SK-N-MC (cell line): ENCODE measurements at regions not wholly inside any gene's neighbourhood (a gene's known extent, or its start where the extent isn't known, plus 50 kb on each side); places are given as distances from the start of the nearest gene placed in this dataset.
A peak's percentile ranks its signal among the peaks of the same experiment; 100 is the strongest.

Source experiments
- DNase-seq: peaks from one replicate; pipeline ENCODE4 v3.0.0-alpha.2; 2011; ENCODE audit warnings: low read depth, low spot score
- H3K27ac ChIP-seq: fragments of 200-600 bp; sonication (generic); 2 replicates; pipeline ENCODE4 v1.5.1; 2016; ENCODE audit warnings: mixed run types
- H3K36me3 ChIP-seq: fragments of 200-600 bp; sonication (generic); 2 replicates; pipeline ENCODE4 v1.6.1; 2017; ENCODE audit warnings: antibody characterized with exemption, low read length, mixed read lengths; ENCODE audit not compliant: insufficient read depth
- H3K4me3 ChIP-seq: fragments of 200-600 bp; sonication (generic); 2 replicates; pipeline ENCODE4 v1.5.1; 2016
- H3K9ac ChIP-seq: fragments of 200-600 bp; sonication (generic); 2 replicates; pipeline ENCODE4 v1.8.0; 2017; ENCODE audit warnings: mixed run types, mixed read lengths; ENCODE audit not compliant: insufficient read length
- H3K9me3 ChIP-seq: fragments of 200-600 bp; sonication (generic); 2 replicates; pipeline ENCODE4 v1.6.1; 2017; ENCODE audit warnings: low read depth, mild to moderate bottlenecking, antibody characterized with exemption, low read length, moderate library complexity, mixed read lengths
- EZH2 ChIP-seq: fragments of 200-600 bp; sonication (generic); IDR thresholded peaks from one replicate; pipeline ENCODE4 v1.6.1; 2017; ENCODE audit warnings: antibody characterized with exemption
- FOXP2 ChIP-seq: optimal IDR thresholded peaks from 2 replicates; pipeline ENCODE3; 2011; ENCODE audit warnings: mild to moderate bottlenecking, moderate library complexity; ENCODE audit not compliant: insufficient read depth; ENCODE audit errors: extremely low read length, control extremely low read depth
- POLR2AphosphoS5 ChIP-seq: IDR thresholded peaks from 2 replicates; pipeline ENCODE4 v1.6.1; 2012; ENCODE audit warnings: mild to moderate bottlenecking, low read depth, low read length, borderline replicate concordance

- no peak overlapping the region for H3K4me3 ChIP-seq
- DNase-seq: no peak
- H3K9me3 ChIP-seq: no peaks in the 10 kb centered on the region
- TF ChIP-seq POLR2AphosphoS5: no peak
- no peak for TF ChIP-seq EZH2
- no peak for TF ChIP-seq FOXP2
- no peak overlapping the region for H3K27ac ChIP-seq
- H3K36me3 ChIP-seq: no peaks in the 10 kb centered on the region
- no peak overlapping the region for H3K9ac ChIP-seq
Observed at GRCh38 chr3:6528951-6529350, 332.0 kb upstream of the GRM7 start.

GRCh38 chr3:6531153-6531552 lies 329.8 kb upstream of the GRM7 start:
- Histone ChIP-seq H3K27ac (no peak overlapping the region), H3K36me3 (no peaks in the 10 kb centered on the region), H3K9me3 (no peaks in the 10 kb centered on the region), H3K9ac (no peak overlapping the region), H3K4me3 (no peak overlapping the region)
- TF ChIP-seq FOXP2 (no peak), EZH2 (no peak), POLR2AphosphoS5 (no peak)
- DNase-seq: no peak

- no peaks in the 10 kb centered on the region for H3K36me3 ChIP-seq
- no peaks in the 10 kb centered on the region for H3K9me3 ChIP-seq
- DNase-seq: no peak
Observed at GRCh38 chr3:6532101-6532500, 328.8 kb upstream of the GRM7 start.

GRCh38 chr3:6540981-6541380 lies 319.9 kb upstream of the GRM7 start:
- no peak overlapping the region for H3K27ac ChIP-seq
- no peaks in the 10 kb centered on the region for H3K36me3 ChIP-seq
- no peak overlapping the region for H3K4me3 ChIP-seq
- no peak overlapping the region for H3K9ac ChIP-seq
- no peaks in the 10 kb centered on the region for H3K9me3 ChIP-seq
- no peak for TF ChIP-seq EZH2
- no peak for TF ChIP-seq FOXP2
- no peak for DNase-seq

More at GRCh38 chr3:6532101-6532500, 328.8 kb upstream of the GRM7 start:
- H3K27ac ChIP-seq: no peak overlapping the region
- no peak overlapping the region for H3K9ac ChIP-seq
- H3K4me3 ChIP-seq: no peak overlapping the region
- TF ChIP-seq POLR2AphosphoS5: no peak
- TF ChIP-seq FOXP2: no peak
- no peak for TF ChIP-seq EZH2

- Histone ChIP-seq H3K36me3 (no peaks in the 10 kb centered on the region), H3K9ac (no peak overlapping the region), H3K4me3 (no peak overlapping the region), H3K9me3 (no peaks in the 10 kb centered on the region), H3K27ac (no peak overlapping the region)
- DNase-seq: no peak
- no peak for TF ChIP-seq EZH2
- TF ChIP-seq FOXP2: no peak
- no peak for TF ChIP-seq POLR2AphosphoS5
Observed at GRCh38 chr3:6542795-6543194, 318.1 kb upstream of the GRM7 start.

GRCh38 chr3:6549296-6549695 lies 311.6 kb upstream of the GRM7 start:
- Histone ChIP-seq H3K36me3 (no peaks in the 10 kb centered on the region), H3K9ac (no peak overlapping the region), H3K4me3 (no peak overlapping the region), H3K9me3 (no peaks in the 10 kb centered on the region), H3K27ac (no peak overlapping the region)
- no peak for DNase-seq
- TF ChIP-seq EZH2 (no peak), FOXP2 (no peak), POLR2AphosphoS5 (no peak)

GRCh38 chr3:6551165-6551564 lies 309.8 kb upstream of the GRM7 start:
- Histone ChIP-seq H3K9me3 (no peaks in the 10 kb centered on the region), H3K4me3 (no peak overlapping the region), H3K27ac (no peak overlapping the region), H3K36me3 (no peaks in the 10 kb centered on the region), H3K9ac (no peak overlapping the region)
- no peak for DNase-seq
- TF ChIP-seq POLR2AphosphoS5 (no peak), EZH2 (no peak), FOXP2 (no peak)

- Histone ChIP-seq H3K9me3 (no peaks in the 10 kb centered on the region), H3K9ac (no peak overlapping the region), H3K27ac (no peak overlapping the region), H3K4me3 (no peak overlapping the region), H3K36me3 (no peaks in the 10 kb centered on the region)
- no peak for DNase-seq
- TF ChIP-seq FOXP2: no peak
- TF ChIP-seq EZH2: no peak
- TF ChIP-seq POLR2AphosphoS5: no peak
Observed at GRCh38 chr3:6560259-6560658, 300.7 kb upstream of the GRM7 start.

GRCh38 chr3:6567241-6567640 lies 293.7 kb upstream of the GRM7 start:
- peak; percentile 72 for DNase-seq
- Histone ChIP-seq H3K9me3 (no peaks in the 10 kb centered on the region), H3K36me3 (no peaks in the 10 kb centered on the region), H3K4me3 (no peak overlapping the region), H3K9ac (no peak overlapping the region), H3K27ac (no peak overlapping the region)
- TF ChIP-seq FOXP2: no peak
- peak; percentile 24; the same call in 1 of the 2 replicates for TF ChIP-seq POLR2AphosphoS5
- no peak for TF ChIP-seq EZH2
